Thymus (tissue), 11 donors: ENCODE measurements at regions not wholly inside any gene's neighbourhood (a gene's known extent, or its start where the extent isn't known, plus 50 kb on each side); places are given as distances from the start of the nearest gene placed in this dataset.

Experiments
- DNase-seq, 9 donors: peaks; one replicate each; pipeline ENCODE4 v3.0.0-alpha.2; 2013; ENCODE audit warnings: low spot score in 9 of 9, low read depth in 6 of 9, missing footprints in 1 of 9
- H3K27ac ChIP-seq, 2 donors: one replicate each; pipeline ENCODE4 v1.5.1; 2013; ENCODE audit warnings: control low read depth in 1 of 2, low read depth in 1 of 2, low read length in 1 of 2, mild to moderate bottlenecking in 1 of 2, moderate library complexity in 1 of 2
- H3K27me3 ChIP-seq, 2 donors: one replicate each; pipeline ENCODE4 v1.5.1; 2013; ENCODE audit warnings: low read length in 1 of 2; ENCODE audit not compliant: control insufficient read depth in 2 of 2, insufficient read depth in 1 of 2
- H3K36me3 ChIP-seq, 2 donors: one replicate each; pipeline ENCODE4 v1.5.1; 2013; ENCODE audit warnings: low read length in 1 of 2, mild to moderate bottlenecking in 1 of 2, moderate library complexity in 1 of 2; ENCODE audit not compliant: control insufficient read depth in 2 of 2, insufficient read depth in 2 of 2
- H3K4me1 ChIP-seq, 2 donors: one replicate each; pipeline ENCODE4 v1.5.1; 2013; ENCODE audit warnings: low read length in 2 of 2; ENCODE audit not compliant: control insufficient read depth in 2 of 2, insufficient read depth in 2 of 2
- H3K4me3 ChIP-seq, 2 donors: one replicate each; pipeline ENCODE4 v1.5.1; 2013; ENCODE audit warnings: low read length in 2 of 2, control low read depth in 1 of 2, mild to moderate bottlenecking in 1 of 2
- H3K9me3 ChIP-seq, 2 donors: one replicate each; pipeline ENCODE4 v1.5.1; 2013; ENCODE audit warnings: low read length in 1 of 2, mild to moderate bottlenecking in 1 of 2; ENCODE audit not compliant: control insufficient read depth in 2 of 2, insufficient read depth in 1 of 2
- WGBS: extraction: QIAGEN DNeasy Blood & Tissue Kit; methylation state at CpG from one replicate; pipeline ENCODE4 v1.1.7; 2013; 5-methylcytosine and 5-hydroxymethylcytosine counted together
- donor health status: healthy.

- Histone ChIP-seq H3K4me3 (no peak overlapping the region), H3K36me3 (no peaks in the 10 kb centered on the region), H3K9me3 (no peaks in the 10 kb centered on the region), H3K4me1 (no peaks in the 10 kb centered on the region), H3K27ac (no peak overlapping the region), H3K27me3 (no peaks in the 10 kb centered on the region)
- no peak for DNase-seq
- WGBS: 0% methylated on average over 1 of the region's 1 CpG
These were observed 854.2 kb downstream of the SI start for GRCh38 chr3:164224126-164224525.

- no peak for DNase-seq
- 45% methylated on average over 3 of the region's 3 CpGs for WGBS
- Histone ChIP-seq H3K27ac (no peak overlapping the region), H3K4me1 (no peaks in the 10 kb centered on the region), H3K27me3 (no peaks in the 10 kb centered on the region), H3K36me3 (no peaks in the 10 kb centered on the region), H3K4me3 (no peak overlapping the region), H3K9me3 (no peaks in the 10 kb centered on the region)
These were observed 856.1 kb downstream of the SI start for GRCh38 chr3:164222197-164222596.

GRCh38 chr3:164221297-164221696 lies 857.0 kb downstream of the SI start:
- Histone ChIP-seq H3K4me1 (no peaks in the 10 kb centered on the region), H3K36me3 (no peaks in the 10 kb centered on the region), H3K27me3 (no peaks in the 10 kb centered on the region), H3K27ac (no peak overlapping the region), H3K4me3 (no peak overlapping the region), H3K9me3 (peaks cover 0 to 2% of the 10 kb centered on the region in 2 donors)
- no peak for DNase-seq
- WGBS: 90% methylated on average over 1 of the region's 1 CpG

GRCh38 chr3:164209363-164209762 lies 868.9 kb downstream of the SI start:
- DNase-seq: no peak
- Histone ChIP-seq H3K27me3 (no peaks in the 10 kb centered on the region), H3K9me3 (no peaks in the 10 kb centered on the region), H3K4me3 (no peak overlapping the region), H3K4me1 (no peaks in the 10 kb centered on the region), H3K36me3 (no peaks in the 10 kb centered on the region), H3K27ac (no peak overlapping the region)
- 99% methylated on average over 1 of the region's 1 CpG for WGBS

GRCh38 chr3:164208821-164209220 lies 869.5 kb downstream of the SI start:
- Histone ChIP-seq H3K27me3 (no peaks in the 10 kb centered on the region), H3K9me3 (no peaks in the 10 kb centered on the region), H3K4me1 (no peaks in the 10 kb centered on the region), H3K4me3 (no peak overlapping the region), H3K36me3 (no peaks in the 10 kb centered on the region), H3K27ac (no peak overlapping the region)
- DNase-seq: no peak
- WGBS: 73% methylated on average over 2 of the region's 2 CpGs

- H3K27ac ChIP-seq: no peak overlapping the region
- H3K4me1 ChIP-seq: no peaks in the 10 kb centered on the region
- no peak overlapping the region for H3K4me3 ChIP-seq
- H3K36me3 ChIP-seq: no peaks in the 10 kb centered on the region
- no peaks in the 10 kb centered on the region for H3K9me3 ChIP-seq
- no peaks in the 10 kb centered on the region for H3K27me3 ChIP-seq
- 83% methylated on average over 2 of the region's 2 CpGs for WGBS
- no peak for DNase-seq
These were observed 870.2 kb downstream of the SI start for GRCh38 chr3:164208048-164208447.

- Histone ChIP-seq H3K27ac (no peak overlapping the region), H3K4me3 (no peak overlapping the region), H3K27me3 (no peaks in the 10 kb centered on the region), H3K4me1 (no peaks in the 10 kb centered on the region), H3K9me3 (no peaks in the 10 kb centered on the region), H3K36me3 (no peaks in the 10 kb centered on the region)
- DNase-seq: no peak
- 91% methylated on average over 1 of the region's 1 CpG for whole genome bisulfite sequencing
These were observed 878.1 kb downstream of the SI start for GRCh38 chr3:164200053-164200823.

- WGBS: 98% methylated on average over 2 of the region's 2 CpGs
- Histone ChIP-seq H3K36me3 (no peaks in the 10 kb centered on the region), H3K4me3 (no peak overlapping the region), H3K27ac (no peak overlapping the region), H3K9me3 (no peaks in the 10 kb centered on the region), H3K4me1 (no peaks in the 10 kb centered on the region), H3K27me3 (no peaks in the 10 kb centered on the region)
- no peak for DNase-seq
These were observed 881.8 kb downstream of the SI start for GRCh38 chr3:164196477-164196876.

GRCh38 chr3:164194842-164195241 lies 883.5 kb downstream of the SI start:
- Histone ChIP-seq H3K36me3 (no peaks in the 10 kb centered on the region), H3K4me1 (no peaks in the 10 kb centered on the region), H3K4me3 (no peak overlapping the region), H3K9me3 (no peaks in the 10 kb centered on the region), H3K27ac (no peak overlapping the region), H3K27me3 (no peaks in the 10 kb centered on the region)
- DNase-seq: no peak
- 65% methylated on average over 2 of the region's 2 CpGs for WGBS
